GM10266 (cell line): ENCODE measurements at regions not wholly inside any gene's neighbourhood (a gene's known extent, or its start where the extent isn't known, plus 50 kb on each side); places are given as distances from the start of the nearest gene placed in this dataset.

Source experiments
- DNase-seq: peaks from one replicate; pipeline ENCODE4 v3.0.0; 2012; ENCODE audit errors: extremely low spot score
- CTCF ChIP-seq: IDR thresholded peaks from 2 replicates; pipeline ENCODE4 v1.5.1; 2012; ENCODE audit warnings: mild to moderate bottlenecking, low read depth; ENCODE audit not compliant: control insufficient read depth, insufficient read depth; ENCODE audit errors: missing control alignments

DNA sequence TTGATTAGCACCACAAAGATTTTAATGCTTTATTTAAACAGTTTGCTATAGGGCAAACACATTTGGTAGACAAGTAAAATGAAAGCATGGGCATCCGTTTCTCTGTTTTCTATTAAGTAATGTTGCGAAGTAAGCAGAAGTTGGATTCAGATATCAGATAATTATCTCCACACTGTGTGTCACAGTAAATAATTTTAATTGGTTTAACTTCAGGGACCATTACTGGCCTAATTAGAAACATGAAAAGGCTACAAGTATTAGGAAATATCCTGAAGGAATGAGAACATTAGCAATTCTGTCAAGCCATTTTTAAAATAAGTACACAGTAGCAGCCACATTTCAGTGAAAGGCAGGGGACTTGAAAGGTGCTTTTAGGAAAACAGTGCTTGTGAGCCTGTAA is 975.4 kb downstream of the NR2F1-AS1 start:
- no peak for DNase-seq
- TF ChIP-seq CTCF, result no peak

DNA sequence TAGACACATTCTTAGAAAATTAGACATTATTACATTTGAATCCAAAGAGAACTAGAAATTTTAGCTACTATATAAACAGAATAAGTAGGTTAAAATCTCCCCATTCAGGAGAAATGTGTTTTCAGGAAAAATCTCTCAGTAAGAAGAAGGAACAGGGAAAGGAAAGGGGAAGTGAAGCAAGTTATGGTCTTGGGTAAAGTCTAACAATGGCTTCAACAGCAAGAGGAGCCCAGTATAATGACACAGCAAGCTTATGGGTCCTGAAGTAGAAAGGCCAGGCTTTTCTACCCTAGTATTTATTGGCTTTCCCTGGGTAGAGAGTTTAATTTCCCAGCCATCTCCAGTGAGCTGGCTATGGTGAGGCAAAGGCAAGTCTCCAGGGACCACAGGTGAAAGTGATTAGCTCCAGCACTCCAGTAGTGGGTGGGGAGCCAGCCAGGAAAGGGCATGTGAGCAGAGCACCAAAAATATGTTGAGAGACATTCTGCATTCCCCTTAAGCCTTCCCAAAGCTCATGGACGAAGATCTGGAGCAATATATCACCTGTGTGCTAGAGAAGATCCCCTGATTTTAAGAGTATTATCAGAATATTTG is 981.7 kb downstream of the NR2F1-AS1 start:
- no peak for DNase-seq
- TF ChIP-seq CTCF, result no peak

DNA sequence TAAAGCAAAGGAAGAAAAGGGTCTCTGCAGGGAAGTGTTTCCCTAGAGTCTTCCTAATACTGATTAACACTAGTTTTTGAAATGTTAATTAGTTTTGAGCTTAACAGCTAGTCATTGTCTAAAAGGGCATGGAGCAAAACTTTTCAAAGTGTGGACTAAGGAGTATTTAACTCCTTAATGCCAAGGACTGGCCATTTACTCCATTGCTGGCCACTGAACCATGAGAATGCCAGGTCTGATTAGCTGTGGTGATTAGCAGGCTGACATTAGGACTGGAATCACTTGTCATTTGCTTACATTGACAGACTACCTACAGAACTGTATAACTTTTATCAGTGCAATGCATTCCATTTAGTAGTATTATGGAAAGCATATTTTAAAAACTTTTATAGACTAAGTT is 987.0 kb downstream of the NR2F1-AS1 start:
- DNase-seq, result no peak
- TF ChIP-seq CTCF, result no peak

DNA sequence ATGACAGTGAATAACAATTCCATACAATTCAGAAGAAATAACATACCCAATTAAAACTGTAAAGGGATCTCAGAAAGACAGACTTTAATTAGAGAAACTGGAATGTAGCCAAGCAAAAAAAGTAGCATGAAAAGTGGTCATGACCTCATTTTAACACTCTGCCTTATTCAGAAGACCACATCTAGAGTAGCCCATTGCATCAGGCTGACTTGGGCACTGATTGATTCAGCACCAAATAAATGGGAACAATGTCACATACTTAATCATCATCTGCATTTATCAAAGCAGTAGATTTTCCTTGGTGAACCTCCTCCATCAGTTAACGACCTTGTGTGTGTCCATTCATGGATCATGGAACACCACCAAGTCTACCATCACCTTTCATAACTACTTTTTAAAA is 992.1 kb downstream of the NR2F1-AS1 start:
- no peak for DNase-seq
- no peak for TF ChIP-seq CTCF

DNA sequence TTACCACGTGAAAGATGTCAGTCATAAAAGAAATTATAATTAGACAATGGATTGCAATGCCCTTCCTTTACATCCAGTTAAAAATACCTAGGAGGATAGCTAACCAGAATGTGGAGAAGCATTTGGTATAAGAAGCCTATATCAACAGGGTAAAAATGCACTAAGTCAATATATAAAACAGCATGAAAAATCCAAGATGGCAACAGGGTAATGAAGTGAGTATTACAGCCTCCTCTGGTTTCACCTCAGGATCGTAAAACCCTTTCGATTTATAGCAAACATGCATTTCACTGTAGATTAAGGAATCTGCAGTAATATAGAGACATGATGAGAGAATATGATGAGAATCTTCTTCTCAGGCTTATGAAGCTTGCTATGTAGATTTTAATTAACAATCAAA is 999.3 kb downstream of the NR2F1-AS1 start:
- no peak for TF ChIP-seq CTCF
- no peak for DNase-seq

GRCh38 chr5:92581249-92581648 is 999.8 kb downstream of the NR2F1-AS1 start:
- no peak for TF ChIP-seq CTCF
- no peak for DNase-seq

DNA sequence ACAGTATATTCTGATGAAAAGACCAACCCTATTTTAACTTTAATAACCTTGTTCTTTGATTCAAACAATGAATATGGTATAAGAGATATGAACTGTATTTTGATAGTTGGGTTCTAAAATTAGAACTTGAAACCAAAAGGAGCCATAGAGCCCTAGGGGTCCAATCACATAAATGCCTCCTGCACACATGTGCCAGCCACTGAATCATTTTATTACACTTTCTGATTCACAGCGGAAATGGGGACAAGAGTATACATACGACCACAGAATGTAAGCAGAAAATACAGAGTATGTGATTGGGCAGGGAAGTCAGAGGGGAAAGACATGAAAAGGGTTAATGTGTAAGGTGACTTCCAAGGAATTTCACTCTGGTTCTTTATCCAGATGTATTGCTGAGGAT is 1000.2 kb downstream of the NR2F1-AS1 start:
- no peak for TF ChIP-seq CTCF

More for the DNA sequence above, 1000.2 kb downstream of the NR2F1-AS1 start:
- DNase-seq, result no peak
